Adrenal gland (tissue), 5 donors: ENCODE measurements at regions not wholly inside any gene's neighbourhood (a gene's known extent, or its start where the extent isn't known, plus 50 kb on each side); places are given as distances from the start of the nearest gene placed in this dataset.

Source experiments
- POLR2A ChIP-seq, 2 donors: fragments of 450-650 bp; IDR thresholded peaks; one replicate each; pipeline ENCODE4 v1.6.1; 2017; ENCODE audit warnings: antibody characterized with exemption in 2 of 2, mild to moderate bottlenecking in 2 of 2, moderate library complexity in 1 of 2
- TF ChIP-seq, protein P1 (sequence below), 6 experiments: fragments of 450-650 bp in 4 of 6; fragments of 200-600 bp in 2 of 6; sonication (generic) in 1 of 6; IDR thresholded peaks; 1 replicate in 5 of 6; 2 replicates in 1 of 6; pipeline versions ENCODE4 v1.5.1 to v1.8.0; 2016 to 2021; ENCODE audit warnings: antibody characterized with exemption in 6 of 6, mild to moderate bottlenecking in 2 of 6, moderate library complexity in 1 of 6
- donor health status: DM: no; HTN: no; CAD: no.

DNA sequence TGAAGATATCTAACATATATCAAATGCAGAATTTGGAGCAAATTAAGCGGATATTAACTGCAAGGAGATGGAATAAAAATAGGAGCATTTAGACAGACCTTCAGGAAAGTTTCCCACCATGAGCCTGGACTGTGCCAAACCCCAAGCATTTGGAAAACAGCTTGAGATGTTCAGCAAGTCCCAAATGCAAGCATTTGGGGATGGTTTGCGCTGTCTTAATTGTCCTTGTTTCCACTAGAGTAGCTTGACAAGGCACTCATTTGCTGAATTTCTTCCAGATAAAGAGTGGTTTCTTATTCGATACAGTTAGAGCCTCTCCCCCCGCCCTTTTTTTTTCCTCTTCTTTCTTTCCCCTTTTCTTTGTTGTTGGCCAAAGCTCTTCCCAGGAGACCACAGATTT, 77.1 kb upstream of the CDC42EP3 start:
- TF ChIP-seq, protein P1, sequence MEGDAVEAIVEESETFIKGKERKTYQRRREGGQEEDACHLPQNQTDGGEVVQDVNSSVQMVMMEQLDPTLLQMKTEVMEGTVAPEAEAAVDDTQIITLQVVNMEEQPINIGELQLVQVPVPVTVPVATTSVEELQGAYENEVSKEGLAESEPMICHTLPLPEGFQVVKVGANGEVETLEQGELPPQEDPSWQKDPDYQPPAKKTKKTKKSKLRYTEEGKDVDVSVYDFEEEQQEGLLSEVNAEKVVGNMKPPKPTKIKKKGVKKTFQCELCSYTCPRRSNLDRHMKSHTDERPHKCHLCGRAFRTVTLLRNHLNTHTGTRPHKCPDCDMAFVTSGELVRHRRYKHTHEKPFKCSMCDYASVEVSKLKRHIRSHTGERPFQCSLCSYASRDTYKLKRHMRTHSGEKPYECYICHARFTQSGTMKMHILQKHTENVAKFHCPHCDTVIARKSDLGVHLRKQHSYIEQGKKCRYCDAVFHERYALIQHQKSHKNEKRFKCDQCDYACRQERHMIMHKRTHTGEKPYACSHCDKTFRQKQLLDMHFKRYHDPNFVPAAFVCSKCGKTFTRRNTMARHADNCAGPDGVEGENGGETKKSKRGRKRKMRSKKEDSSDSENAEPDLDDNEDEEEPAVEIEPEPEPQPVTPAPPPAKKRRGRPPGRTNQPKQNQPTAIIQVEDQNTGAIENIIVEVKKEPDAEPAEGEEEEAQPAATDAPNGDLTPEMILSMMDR (IDR thresholded peaks at IDR 0.05), result no peak
- no peak for TF ChIP-seq POLR2A (IDR thresholded peaks at IDR 0.05)
